IMR-90 (cell line): ENCODE measurements at regions not wholly inside any gene's neighbourhood (a gene's known extent, or its start where the extent isn't known, plus 50 kb on each side); places are given as distances from the start of the nearest gene placed in this dataset.

Experiments
- ATAC-seq: fragments of 200-7000 bp; cut with Tn5 transposase; 2 replicates; pipeline ENCODE4 v1.9.1; 2020; ENCODE audit warnings: low read depth, mild to moderate bottlenecking, moderate library complexity
- BruUV-seq: library from RNA; stranded (reverse); fragments of 400-500 nt; replicated peaks from 2 replicates; lab custom pipeline; 2021; lab: Mats Ljungman, UMichigan
- CTCF ChIA-PET: fragments of 300-600 bp; formaldehyde crosslinking; extraction: SDS; loops from one replicate; lab custom pipeline; 2021; ENCODE audit warnings: antibody characterized with exemption; lab: Yijun Ruan, JAX
- POLR2A ChIA-PET: fragments of 300-600 bp; sonication (Branson Sonifier 250); formaldehyde crosslinking; loops from one replicate; lab custom pipeline; 2022; ENCODE audit warnings: antibody characterized with exemption; ENCODE audit not compliant: unreplicated experiment; lab: Charles Lee
- DNase-seq: peaks from one replicate; pipeline ENCODE4 v3.0.0; 2013
- H2AFZ ChIP-seq: replicated peaks from 2 replicates; pipeline ENCODE3; 2013; ENCODE audit warnings: low read length, mild to moderate bottlenecking; ENCODE audit not compliant: poor library complexity
- H2AK5ac ChIP-seq: 2 replicates; pipeline ENCODE4 v1.6.1; 2013; ENCODE audit warnings: low read depth, low read length, inconsistent platforms
- H2AK9ac ChIP-seq: replicated peaks from 2 replicates; pipeline ENCODE3; 2013; ENCODE audit warnings: mild to moderate bottlenecking, low read depth, low read length, moderate library complexity; ENCODE audit not compliant: poor library complexity
- H2BK120ac ChIP-seq: 2 replicates; pipeline ENCODE4 v1.6.1; 2013; ENCODE audit warnings: low read depth, low read length, inconsistent platforms
- H2BK15ac ChIP-seq: 3 replicates; pipeline ENCODE4 v1.6.1; 2013; ENCODE audit warnings: low read depth, low read length, inconsistent platforms
- H2BK20ac ChIP-seq: 2 replicates; pipeline ENCODE4 v1.6.1; 2013; ENCODE audit warnings: low read depth, mild to moderate bottlenecking, inconsistent platforms, low read length, moderate library complexity
- H2BK5ac ChIP-seq: 2 replicates; pipeline ENCODE4 v1.6.1; 2013; ENCODE audit warnings: mild to moderate bottlenecking, low read depth, low read length, inconsistent platforms; ENCODE audit not compliant: poor library complexity, severe bottlenecking
- H3K14ac ChIP-seq: replicated peaks from 2 replicates; pipeline ENCODE4 v1.6.1; 2013; ENCODE audit warnings: low read depth, low read length, inconsistent platforms
- H3K18ac ChIP-seq: 2 replicates; pipeline ENCODE4 v1.6.1; 2013; ENCODE audit warnings: low read depth, low read length, control low read depth
- H3K23ac ChIP-seq: 2 replicates; pipeline ENCODE4 v1.6.1; 2013; ENCODE audit warnings: low read depth, low read length, inconsistent platforms
- H3K27ac ChIP-seq: 2 replicates; pipeline ENCODE4 v1.5.1; 2013; ENCODE audit warnings: mild to moderate bottlenecking, control low read depth, low read length; ENCODE audit not compliant: insufficient read depth
- H3K27me3 ChIP-seq: 2 replicates; pipeline ENCODE4 v1.6.1; 2013; ENCODE audit warnings: low read length; ENCODE audit not compliant: control insufficient read depth, insufficient read depth
- H3K36me3 ChIP-seq: 2 replicates; pipeline ENCODE4 v1.6.1; 2013; ENCODE audit warnings: low read length, mixed read lengths; ENCODE audit not compliant: control insufficient read depth, insufficient read depth
- H3K4ac ChIP-seq: 2 replicates; pipeline ENCODE4 v1.6.1; 2013; ENCODE audit warnings: low read depth, low read length, inconsistent platforms
- H3K4me1 ChIP-seq: 2 replicates; pipeline ENCODE4 v1.6.1; 2013; ENCODE audit warnings: low read length, mixed read lengths; ENCODE audit not compliant: control insufficient read depth, insufficient read depth
- H3K4me2 ChIP-seq: 2 replicates; pipeline ENCODE4 v1.6.1; 2013; ENCODE audit warnings: low read depth, mild to moderate bottlenecking, control low read depth, low read length, moderate library complexity
- H3K4me3 ChIP-seq: 2 replicates; pipeline ENCODE4 v1.5.1; 2013; ENCODE audit warnings: low read depth, mild to moderate bottlenecking, control low read depth, low read length, moderate library complexity; ENCODE audit not compliant: insufficient read depth
- H3K56ac ChIP-seq: 2 replicates; pipeline ENCODE4 v1.6.1; 2013; ENCODE audit warnings: low read length, inconsistent platforms; ENCODE audit not compliant: insufficient read depth; ENCODE audit errors: extremely low read depth
- H3K79me1 ChIP-seq, 2 experiments: 2 replicates each; pipeline ENCODE4 v1.6.1; 2013; ENCODE audit warnings: low read length in 2 of 2, inconsistent platforms in 1 of 2, low read depth in 1 of 2
- H3K9ac ChIP-seq: 2 replicates; pipeline ENCODE4 v1.6.1; 2013; ENCODE audit warnings: low read depth, low read length, control low read depth
- H3K9me1 ChIP-seq: 2 replicates; pipeline ENCODE4 v1.6.1; 2013; ENCODE audit warnings: low read length, inconsistent platforms; ENCODE audit not compliant: insufficient read depth
- H3K9me3 ChIP-seq: 2 replicates; pipeline ENCODE4 v1.6.1; 2013; ENCODE audit warnings: low read length; ENCODE audit not compliant: control insufficient read depth, insufficient read depth
- H4K20me1 ChIP-seq: 2 replicates; pipeline ENCODE4 v1.6.1; 2013; ENCODE audit warnings: low read length, inconsistent platforms; ENCODE audit not compliant: insufficient read depth
- H4K5ac ChIP-seq: 2 replicates; pipeline ENCODE4 v1.6.1; 2013; ENCODE audit warnings: mild to moderate bottlenecking, low read depth, low read length, control low read depth
- H4K8ac ChIP-seq, 2 experiments: 2 replicates each; pipeline ENCODE4 v1.6.1; 2013; ENCODE audit warnings: low read depth in 2 of 2, low read length in 2 of 2, control low read depth in 1 of 2, inconsistent platforms in 1 of 2
- H4K91ac ChIP-seq: 2 replicates; pipeline ENCODE4 v1.6.1; 2013; ENCODE audit warnings: low read depth, low read length, inconsistent platforms; ENCODE audit not compliant: insufficient read depth
- BHLHE40 ChIP-seq: fragments of 150-350 bp; IDR thresholded peaks from 2 replicates; pipeline ENCODE4 v1.6.1; 2016; ENCODE audit warnings: mild to moderate bottlenecking, low read depth, low read length
- CEBPB ChIP-seq: IDR thresholded peaks from 2 replicates; pipeline ENCODE4 v1.6.1; 2012; ENCODE audit warnings: low read depth, low read length, improper control_type of control experiment
- CHD1 ChIP-seq: IDR thresholded peaks from 2 replicates; pipeline ENCODE4 v1.6.1; 2012; ENCODE audit warnings: low read depth, low read length, improper control_type of control experiment
- FOS ChIP-seq: fragments of 150-350 bp; IDR thresholded peaks from 2 replicates; pipeline ENCODE4 v1.6.1; 2016; ENCODE audit warnings: low read depth, low read length
- MAFK ChIP-seq: IDR thresholded peaks from 2 replicates; pipeline ENCODE4 v1.6.1; 2012; ENCODE audit warnings: low read depth, low read length, improper control_type of control experiment
- MAZ ChIP-seq: IDR thresholded peaks from 2 replicates; pipeline ENCODE4 v1.6.1; 2012; ENCODE audit warnings: low read depth, mild to moderate bottlenecking, low read length, improper control_type of control experiment, moderate library complexity, borderline replicate concordance
- MXI1 ChIP-seq: IDR thresholded peaks from 2 replicates; pipeline ENCODE4 v1.6.1; 2012; ENCODE audit warnings: low read depth, mild to moderate bottlenecking, low read length, moderate library complexity, borderline replicate concordance
- NFE2L2 ChIP-seq: fragments of 150-350 bp; IDR thresholded peaks from 2 replicates; pipeline ENCODE4 v1.6.1; 2016; ENCODE audit warnings: low read depth, mild to moderate bottlenecking, low read length
- POLR2A ChIP-seq: IDR thresholded peaks from 2 replicates; pipeline ENCODE4 v1.6.1; 2012; ENCODE audit warnings: mild to moderate bottlenecking, low read depth, low read length
- RAD21 ChIP-seq: IDR thresholded peaks from 2 replicates; pipeline ENCODE4 v1.6.1; 2012; ENCODE audit warnings: low read length, improper control_type of control experiment
- RCOR1 ChIP-seq: IDR thresholded peaks from 2 replicates; pipeline ENCODE4 v1.6.1; 2012; ENCODE audit warnings: mild to moderate bottlenecking, low read length, improper control_type of control experiment; ENCODE audit not compliant: insufficient replicate concordance
- RFX5 ChIP-seq: IDR thresholded peaks from 2 replicates; pipeline ENCODE4 v1.8.0; 2012; ENCODE audit warnings: low read depth, mild to moderate bottlenecking, low read length, moderate library complexity
- SMC3 ChIP-seq: fragments of 150-350 bp; IDR thresholded peaks from 2 replicates; pipeline ENCODE4 v1.6.1; 2016; ENCODE audit warnings: low read depth, mild to moderate bottlenecking, antibody characterized with exemption, low read length, moderate library complexity
- WGBS, 2 experiments: methylation state at CpG; one replicate each; pipeline versions ENCODE4 v1.1.5 to v1.1.7; 2013; ENCODE audit warnings: missing lambda C conversion rate in 2 of 2; ENCODE audit not compliant: insufficient read length in 1 of 2; ENCODE audit errors: extremely low coverage in 2 of 2; 5-methylcytosine and 5-hydroxymethylcytosine counted together
- dilution Hi-C: fragments of 300-500 bp; cut with HindIII; formaldehyde crosslinking; loops from one replicate; pipeline ENCODE4 v1.14.3; 2018; ENCODE audit warnings: low sequenced_read_pairs; ENCODE audit not compliant: unreplicated experiment
- in situ Hi-C: fragments of 300-500 bp; cut with MboI; formaldehyde crosslinking; loops from 3 replicates; pipeline ENCODE4 v1.14.3; 2019; ENCODE audit warnings: low sequenced_read_pairs, inconsistent platforms, mixed read lengths
- intact Hi-C: fragments of 100-400 bp; cut with micrococcal nuclease; formaldehyde crosslinking; loops from 2 replicates; pipeline ENCODE4 v1.10.0; 2022
- TF ChIP-seq, protein P1 (sequence below): fragments of 150-350 bp; IDR thresholded peaks from 2 replicates; pipeline ENCODE4 v1.6.1; 2017; ENCODE audit warnings: mild to moderate bottlenecking, antibody characterized with exemption, low read length, low read depth
- TF ChIP-seq, protein P2 (sequence below): conservative IDR thresholded peaks from 2 replicates; pipeline ENCODE4 v1.5.1; 2012; ENCODE audit warnings: mild to moderate bottlenecking, low read depth, low read length, improper control_type of control experiment
- TF ChIP-seq, protein P3 (sequence below): fragments of 150-350 bp; IDR thresholded peaks from 2 replicates; pipeline ENCODE4 v1.6.1; 2016; ENCODE audit warnings: low read depth, mild to moderate bottlenecking, low read length, moderate library complexity, borderline replicate concordance

DNA sequence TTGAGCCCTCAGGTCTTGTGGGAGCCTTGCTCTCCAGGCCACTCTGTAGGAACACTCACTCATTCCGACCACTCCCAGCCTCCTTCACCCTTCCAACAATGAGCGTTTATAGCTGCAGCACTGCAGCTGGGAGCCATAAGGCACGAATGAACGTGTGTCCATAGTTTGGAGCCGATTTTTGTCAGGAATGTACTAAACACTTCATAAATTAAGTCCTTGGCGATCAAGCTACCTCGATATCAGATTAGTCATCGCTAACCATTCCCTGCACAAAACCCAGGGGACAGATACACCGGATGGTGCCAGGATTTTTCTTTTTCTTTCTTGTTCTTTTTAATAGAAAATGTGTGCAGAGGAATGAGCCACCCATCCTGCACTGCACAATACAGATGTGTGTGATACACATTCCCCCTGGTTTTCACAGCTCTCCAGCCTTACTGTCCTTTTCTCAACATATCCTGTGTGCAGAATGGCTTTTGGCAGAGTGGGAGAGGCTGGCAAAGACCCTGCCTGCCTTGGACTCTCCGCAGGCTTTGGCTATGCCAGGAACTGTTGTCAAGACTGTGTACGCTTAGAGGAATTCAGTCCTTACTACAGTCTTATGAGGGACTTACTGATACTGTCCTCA, 68.4 kb upstream of the ELAC2 start:
- WGBS, 2 experiments, result 8% methylated on average over 2 of the region's 11 CpGs; no CpG with 5 or more reads in 1 of the 2 experiments
- Histone ChIP-seq H3K18ac (no peak overlapping the region), H3K9ac (no peak overlapping the region), H3K27me3 (no peaks in the 10 kb centered on the region; the same call in none of the 2 replicates), H3K4ac (no peak overlapping the region), H4K91ac (no peak overlapping the region), H3K14ac (no peak overlapping the region), H3K23ac (no peak overlapping the region), H3K9me3 (no peaks in the 10 kb centered on the region), H2AK9ac (no peak overlapping the region), H4K8ac (no peak overlapping the region), H4K5ac (no peak overlapping the region), H2BK120ac (no peak overlapping the region), H3K4me2 (no peak overlapping the region), H2BK5ac (no peak overlapping the region), H3K27ac (no peak overlapping the region), H3K56ac (no peak overlapping the region), H2AFZ (peak overlapping the region; percentile 27), H3K4me1 (no peaks in the 10 kb centered on the region), H3K36me3 (no peaks in the 10 kb centered on the region), H3K4me3 (no peak overlapping the region), H3K9me1 (no peaks in the 10 kb centered on the region), H4K20me1 (no peaks in the 10 kb centered on the region), H2BK20ac (no peak overlapping the region), H2BK15ac (no peak overlapping the region), H3K79me1 (no peaks in the 10 kb centered on the region), H2AK5ac (no peak overlapping the region)
- ATAC-seq (no peak), DNase-seq (no peak)
- in situ Hi-C loops, result no loop called here
- dilution Hi-C loops, result no loop called here
- ChIA-PET CTCF (interaction anchor here (0.5 kb wide), 1 partner anchor 344 kb away, joined by 4 read pairs; no protein-coding TSS in a partner anchor), POLR2A (no interaction called here)
- BruUV-seq, result no TSS peak
- no peak for TF ChIP-seq MXI1
- TF ChIP-seq RAD21, result no peak
- TF ChIP-seq CHD1, result no peak
- TF ChIP-seq MAFK, result no peak
- no peak for TF ChIP-seq MAZ
- TF ChIP-seq, protein P1, sequence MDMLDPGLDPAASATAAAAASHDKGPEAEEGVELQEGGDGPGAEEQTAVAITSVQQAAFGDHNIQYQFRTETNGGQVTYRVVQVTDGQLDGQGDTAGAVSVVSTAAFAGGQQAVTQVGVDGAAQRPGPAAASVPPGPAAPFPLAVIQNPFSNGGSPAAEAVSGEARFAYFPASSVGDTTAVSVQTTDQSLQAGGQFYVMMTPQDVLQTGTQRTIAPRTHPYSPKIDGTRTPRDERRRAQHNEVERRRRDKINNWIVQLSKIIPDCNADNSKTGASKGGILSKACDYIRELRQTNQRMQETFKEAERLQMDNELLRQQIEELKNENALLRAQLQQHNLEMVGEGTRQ, result no peak
- no peak for TF ChIP-seq SMC3
- TF ChIP-seq RCOR1, result no peak
- no peak for TF ChIP-seq POLR2A
- TF ChIP-seq RFX5, result no peak
- TF ChIP-seq FOS, result no peak
- TF ChIP-seq, protein P2, sequence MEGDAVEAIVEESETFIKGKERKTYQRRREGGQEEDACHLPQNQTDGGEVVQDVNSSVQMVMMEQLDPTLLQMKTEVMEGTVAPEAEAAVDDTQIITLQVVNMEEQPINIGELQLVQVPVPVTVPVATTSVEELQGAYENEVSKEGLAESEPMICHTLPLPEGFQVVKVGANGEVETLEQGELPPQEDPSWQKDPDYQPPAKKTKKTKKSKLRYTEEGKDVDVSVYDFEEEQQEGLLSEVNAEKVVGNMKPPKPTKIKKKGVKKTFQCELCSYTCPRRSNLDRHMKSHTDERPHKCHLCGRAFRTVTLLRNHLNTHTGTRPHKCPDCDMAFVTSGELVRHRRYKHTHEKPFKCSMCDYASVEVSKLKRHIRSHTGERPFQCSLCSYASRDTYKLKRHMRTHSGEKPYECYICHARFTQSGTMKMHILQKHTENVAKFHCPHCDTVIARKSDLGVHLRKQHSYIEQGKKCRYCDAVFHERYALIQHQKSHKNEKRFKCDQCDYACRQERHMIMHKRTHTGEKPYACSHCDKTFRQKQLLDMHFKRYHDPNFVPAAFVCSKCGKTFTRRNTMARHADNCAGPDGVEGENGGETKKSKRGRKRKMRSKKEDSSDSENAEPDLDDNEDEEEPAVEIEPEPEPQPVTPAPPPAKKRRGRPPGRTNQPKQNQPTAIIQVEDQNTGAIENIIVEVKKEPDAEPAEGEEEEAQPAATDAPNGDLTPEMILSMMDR, result no peak
- TF ChIP-seq CEBPB, result no peak
- TF ChIP-seq, protein P3, sequence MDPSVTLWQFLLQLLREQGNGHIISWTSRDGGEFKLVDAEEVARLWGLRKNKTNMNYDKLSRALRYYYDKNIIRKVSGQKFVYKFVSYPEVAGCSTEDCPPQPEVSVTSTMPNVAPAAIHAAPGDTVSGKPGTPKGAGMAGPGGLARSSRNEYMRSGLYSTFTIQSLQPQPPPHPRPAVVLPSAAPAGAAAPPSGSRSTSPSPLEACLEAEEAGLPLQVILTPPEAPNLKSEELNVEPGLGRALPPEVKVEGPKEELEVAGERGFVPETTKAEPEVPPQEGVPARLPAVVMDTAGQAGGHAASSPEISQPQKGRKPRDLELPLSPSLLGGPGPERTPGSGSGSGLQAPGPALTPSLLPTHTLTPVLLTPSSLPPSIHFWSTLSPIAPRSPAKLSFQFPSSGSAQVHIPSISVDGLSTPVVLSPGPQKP, result no peak
- TF ChIP-seq BHLHE40, result no peak
- no peak for TF ChIP-seq NFE2L2
- intact Hi-C loops, result no loop called here
